ENCODE measurements at regions not wholly inside any gene's neighbourhood (a gene's known extent, or its start where the extent isn't known, plus 50 kb on each side); places are given as distances from the start of the nearest gene placed in this dataset.

GRCh38 chr17:27977751-27978688 lies 64.5 kb upstream of the NLK start:
- no peaks in the 10 kb centered on the region for H3K4me1 ChIP-seq (ENCODE audit: insufficient read depth)
- H3K27ac Mint-ChIP-seq: no peak overlapping the region
- H3K4me3 Mint-ChIP-seq: no peak overlapping the region
- no peak overlapping the region for H3K4me3 ChIP-seq
- peaks cover 5% of the 10 kb centered on the region; the same call in 1 of the 2 replicates for H3K9me2 ChIP-seq (ENCODE audit: insufficient read depth)
- no peaks in the 10 kb centered on the region for H3K36me3 Mint-ChIP-seq (ENCODE audit: low read depth)
- ATAC-seq (no peak), DNase-seq (ENCODE audit: low spot score) (no peak)
- no peak overlapping the region for H3K27ac ChIP-seq (ENCODE audit: low read depth)
- H3F3A ChIP-seq (replicated peaks; ENCODE audit: low read depth): no peaks in the 10 kb centered on the region
- no peaks in the 10 kb centered on the region for H3K79me2 ChIP-seq (replicated peaks; ENCODE audit: insufficient read depth)
- H3K27me3 Mint-ChIP-seq (ENCODE audit: insufficient read depth, low read depth, poor library complexity): peaks cover 4% of the 10 kb centered on the region
- no peaks in the 10 kb centered on the region for H4K20me1 ChIP-seq (replicated peaks; ENCODE audit: insufficient read depth)
- H3K27me3 ChIP-seq (ENCODE audit: insufficient read depth): no peaks in the 10 kb centered on the region
- H3K4me1 Mint-ChIP-seq: peaks cover 6% of the 10 kb centered on the region; the same call in 2 of the 3 replicates
- no peaks in the 10 kb centered on the region for H3K9me3 Mint-ChIP-seq
- 0 out of 2 replicates have a peak overlapping the region, but pooled peaks have one; percentile 69 for H2AFZ ChIP-seq
- no peak overlapping the region for H3K4me2 ChIP-seq
- TF ChIP-seq ZNF331 (CRISPR knock-in tag; IDR thresholded peaks at IDR 0.05; ENCODE audit: low read depth): no peak
- no peak for TF ChIP-seq STAT1 (IDR thresholded peaks at IDR 0.05; ENCODE audit: unreplicated experiment)
- TF ChIP-seq ETS1 (IDR thresholded peaks at IDR 0.05): no peak
- no peak for TF ChIP-seq NANOG (IDR thresholded peaks at IDR 0.05; ENCODE audit: borderline replicate concordance)
- TF ChIP-seq, protein P1, sequence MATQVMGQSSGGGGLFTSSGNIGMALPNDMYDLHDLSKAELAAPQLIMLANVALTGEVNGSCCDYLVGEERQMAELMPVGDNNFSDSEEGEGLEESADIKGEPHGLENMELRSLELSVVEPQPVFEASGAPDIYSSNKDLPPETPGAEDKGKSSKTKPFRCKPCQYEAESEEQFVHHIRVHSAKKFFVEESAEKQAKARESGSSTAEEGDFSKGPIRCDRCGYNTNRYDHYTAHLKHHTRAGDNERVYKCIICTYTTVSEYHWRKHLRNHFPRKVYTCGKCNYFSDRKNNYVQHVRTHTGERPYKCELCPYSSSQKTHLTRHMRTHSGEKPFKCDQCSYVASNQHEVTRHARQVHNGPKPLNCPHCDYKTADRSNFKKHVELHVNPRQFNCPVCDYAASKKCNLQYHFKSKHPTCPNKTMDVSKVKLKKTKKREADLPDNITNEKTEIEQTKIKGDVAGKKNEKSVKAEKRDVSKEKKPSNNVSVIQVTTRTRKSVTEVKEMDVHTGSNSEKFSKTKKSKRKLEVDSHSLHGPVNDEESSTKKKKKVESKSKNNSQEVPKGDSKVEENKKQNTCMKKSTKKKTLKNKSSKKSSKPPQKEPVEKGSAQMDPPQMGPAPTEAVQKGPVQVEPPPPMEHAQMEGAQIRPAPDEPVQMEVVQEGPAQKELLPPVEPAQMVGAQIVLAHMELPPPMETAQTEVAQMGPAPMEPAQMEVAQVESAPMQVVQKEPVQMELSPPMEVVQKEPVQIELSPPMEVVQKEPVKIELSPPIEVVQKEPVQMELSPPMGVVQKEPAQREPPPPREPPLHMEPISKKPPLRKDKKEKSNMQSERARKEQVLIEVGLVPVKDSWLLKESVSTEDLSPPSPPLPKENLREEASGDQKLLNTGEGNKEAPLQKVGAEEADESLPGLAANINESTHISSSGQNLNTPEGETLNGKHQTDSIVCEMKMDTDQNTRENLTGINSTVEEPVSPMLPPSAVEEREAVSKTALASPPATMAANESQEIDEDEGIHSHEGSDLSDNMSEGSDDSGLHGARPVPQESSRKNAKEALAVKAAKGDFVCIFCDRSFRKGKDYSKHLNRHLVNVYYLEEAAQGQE (IDR thresholded peaks at IDR 0.05; ENCODE audit: unreplicated experiment): no peak
- TF ChIP-seq EZH2phosphoT487 (IDR thresholded peaks at IDR 0.05; ENCODE audit: unreplicated experiment): no peak
- no peak for TF ChIP-seq CREB1 (CRISPR knock-in tag; IDR thresholded peaks at IDR 0.05; ENCODE audit: low read depth)
- TF ChIP-seq EZH2 (IDR thresholded peaks at IDR 0.05; ENCODE audit: low read depth, unreplicated experiment): no peak
- TF ChIP-seq ZNF114 (CRISPR knock-in tag; IDR thresholded peaks at IDR 0.05): no peak
- TF ChIP-seq, protein P2, sequence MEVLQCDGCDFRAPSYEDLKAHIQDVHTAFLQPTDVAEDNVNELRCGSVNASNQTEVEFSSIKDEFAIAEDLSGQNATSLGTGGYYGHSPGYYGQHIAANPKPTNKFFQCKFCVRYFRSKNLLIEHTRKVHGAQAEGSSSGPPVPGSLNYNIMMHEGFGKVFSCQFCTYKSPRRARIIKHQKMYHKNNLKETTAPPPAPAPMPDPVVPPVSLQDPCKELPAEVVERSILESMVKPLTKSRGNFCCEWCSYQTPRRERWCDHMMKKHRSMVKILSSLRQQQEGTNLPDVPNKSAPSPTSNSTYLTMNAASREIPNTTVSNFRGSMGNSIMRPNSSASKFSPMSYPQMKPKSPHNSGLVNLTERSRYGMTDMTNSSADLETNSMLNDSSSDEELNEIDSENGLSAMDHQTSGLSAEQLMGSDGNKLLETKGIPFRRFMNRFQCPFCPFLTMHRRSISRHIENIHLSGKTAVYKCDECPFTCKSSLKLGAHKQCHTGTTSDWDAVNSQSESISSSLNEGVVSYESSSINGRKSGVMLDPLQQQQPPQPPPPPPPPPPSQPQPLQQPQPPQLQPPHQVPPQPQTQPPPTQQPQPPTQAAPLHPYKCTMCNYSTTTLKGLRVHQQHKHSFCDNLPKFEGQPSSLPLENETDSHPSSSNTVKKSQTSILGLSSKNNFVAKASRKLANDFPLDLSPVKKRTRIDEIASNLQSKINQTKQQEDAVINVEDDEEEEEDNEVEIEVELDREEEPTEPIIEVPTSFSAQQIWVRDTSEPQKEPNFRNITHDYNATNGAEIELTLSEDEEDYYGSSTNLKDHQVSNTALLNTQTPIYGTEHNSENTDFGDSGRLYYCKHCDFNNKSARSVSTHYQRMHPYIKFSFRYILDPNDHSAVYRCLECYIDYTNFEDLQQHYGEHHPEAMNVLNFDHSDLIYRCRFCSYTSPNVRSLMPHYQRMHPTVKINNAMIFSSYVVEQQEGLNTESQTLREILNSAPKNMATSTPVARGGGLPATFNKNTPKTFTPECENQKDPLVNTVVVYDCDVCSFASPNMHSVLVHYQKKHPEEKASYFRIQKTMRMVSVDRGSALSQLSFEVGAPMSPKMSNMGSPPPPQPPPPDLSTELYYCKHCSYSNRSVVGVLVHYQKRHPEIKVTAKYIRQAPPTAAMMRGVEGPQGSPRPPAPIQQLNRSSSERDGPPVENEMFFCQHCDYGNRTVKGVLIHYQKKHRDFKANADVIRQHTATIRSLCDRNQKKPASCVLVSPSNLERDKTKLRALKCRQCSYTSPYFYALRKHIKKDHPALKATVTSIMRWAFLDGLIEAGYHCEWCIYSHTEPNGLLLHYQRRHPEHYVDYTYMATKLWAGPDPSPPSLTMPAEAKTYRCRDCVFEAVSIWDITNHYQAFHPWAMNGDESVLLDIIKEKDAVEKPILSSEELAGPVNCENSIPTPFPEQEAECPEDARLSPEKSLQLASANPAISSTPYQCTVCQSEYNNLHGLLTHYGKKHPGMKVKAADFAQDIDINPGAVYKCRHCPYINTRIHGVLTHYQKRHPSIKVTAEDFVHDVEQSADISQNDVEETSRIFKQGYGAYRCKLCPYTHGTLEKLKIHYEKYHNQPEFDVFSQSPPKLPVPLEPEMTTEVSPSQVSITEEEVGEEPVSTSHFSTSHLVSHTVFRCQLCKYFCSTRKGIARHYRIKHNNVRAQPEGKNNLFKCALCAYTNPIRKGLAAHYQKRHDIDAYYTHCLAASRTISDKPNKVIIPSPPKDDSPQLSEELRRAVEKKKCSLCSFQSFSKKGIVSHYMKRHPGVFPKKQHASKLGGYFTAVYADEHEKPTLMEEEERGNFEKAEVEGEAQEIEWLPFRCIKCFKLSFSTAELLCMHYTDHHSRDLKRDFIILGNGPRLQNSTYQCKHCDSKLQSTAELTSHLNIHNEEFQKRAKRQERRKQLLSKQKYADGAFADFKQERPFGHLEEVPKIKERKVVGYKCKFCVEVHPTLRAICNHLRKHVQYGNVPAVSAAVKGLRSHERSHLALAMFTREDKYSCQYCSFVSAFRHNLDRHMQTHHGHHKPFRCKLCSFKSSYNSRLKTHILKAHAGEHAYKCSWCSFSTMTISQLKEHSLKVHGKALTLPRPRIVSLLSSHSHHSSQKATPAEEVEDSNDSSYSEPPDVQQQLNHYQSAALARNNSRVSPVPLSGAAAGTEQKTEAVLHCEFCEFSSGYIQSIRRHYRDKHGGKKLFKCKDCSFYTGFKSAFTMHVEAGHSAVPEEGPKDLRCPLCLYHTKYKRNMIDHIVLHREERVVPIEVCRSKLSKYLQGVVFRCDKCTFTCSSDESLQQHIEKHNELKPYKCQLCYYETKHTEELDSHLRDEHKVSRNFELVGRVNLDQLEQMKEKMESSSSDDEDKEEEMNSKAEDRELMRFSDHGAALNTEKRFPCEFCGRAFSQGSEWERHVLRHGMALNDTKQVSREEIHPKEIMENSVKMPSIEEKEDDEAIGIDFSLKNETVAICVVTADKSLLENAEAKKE (CRISPR knock-in tag; IDR thresholded peaks at IDR 0.05): no peak
- TF ChIP-seq POLR2AphosphoS5 (IDR thresholded peaks at IDR 0.05; ENCODE audit: low read depth): no peak
- no peak for TF ChIP-seq JUNB (IDR thresholded peaks at IDR 0.05; ENCODE audit: unreplicated experiment)
- TF ChIP-seq CTCF (conservative IDR thresholded peaks at IDR 0.05; ENCODE audit: low read depth in 2 of 2): no peak
- no peaks in the 10 kb centered on the region for H3K36me3 ChIP-seq (ENCODE audit: insufficient read depth)
